T47D (cell line): ENCODE measurements at regions not wholly inside any gene's neighbourhood (a gene's known extent, or its start where the extent isn't known, plus 50 kb on each side); places are given as distances from the start of the nearest gene placed in this dataset.

Source experiments
- DNase-seq, 2 experiments: peaks; one replicate each; pipeline versions ENCODE4 v3.0.0 to v3.0.0-alpha.2; 2011 to 2012; ENCODE audit warnings: low read depth in 1 of 2, low spot score in 1 of 2
- JUND ChIP-seq: IDR thresholded peaks from 2 replicates; pipeline ENCODE4 v1.6.1; 2012; ENCODE audit warnings: low read depth
- in situ Hi-C: cut with HindIII; loops from 2 replicates; pipeline ENCODE4 v1.10.0; 2016; ENCODE audit warnings: low sequenced_read_pairs, low pct_unique_long_range_greater_than_20kb

DNA sequence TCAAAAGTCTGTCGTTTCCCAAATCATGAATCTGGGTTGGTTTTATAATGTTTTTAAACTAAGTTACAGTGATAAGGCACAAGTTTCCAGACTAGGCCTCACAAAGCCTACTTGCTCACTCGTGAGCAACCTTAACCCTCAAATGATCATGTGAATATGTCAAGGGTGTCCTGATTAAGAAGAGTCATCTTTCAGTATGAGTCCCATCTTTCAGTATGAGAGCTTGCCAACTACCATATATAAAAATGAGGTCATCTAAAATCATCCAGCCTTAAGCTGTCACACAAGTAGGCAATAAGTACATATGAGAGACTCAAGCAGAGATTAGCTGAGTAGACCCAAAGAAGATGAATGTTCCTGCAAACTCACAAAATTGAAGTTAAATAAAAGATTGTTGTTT is 668.4 kb upstream of the FAM174A start:
- in situ Hi-C loops: no loop called here
- DNase-seq: no peak
- TF ChIP-seq JUND: no peak

GRCh38 chr5:99865159-99865558 is 670.0 kb upstream of the FAM174A start:
- no peak for TF ChIP-seq JUND
- in situ Hi-C loops: no loop called here
- no peak for DNase-seq

DNA sequence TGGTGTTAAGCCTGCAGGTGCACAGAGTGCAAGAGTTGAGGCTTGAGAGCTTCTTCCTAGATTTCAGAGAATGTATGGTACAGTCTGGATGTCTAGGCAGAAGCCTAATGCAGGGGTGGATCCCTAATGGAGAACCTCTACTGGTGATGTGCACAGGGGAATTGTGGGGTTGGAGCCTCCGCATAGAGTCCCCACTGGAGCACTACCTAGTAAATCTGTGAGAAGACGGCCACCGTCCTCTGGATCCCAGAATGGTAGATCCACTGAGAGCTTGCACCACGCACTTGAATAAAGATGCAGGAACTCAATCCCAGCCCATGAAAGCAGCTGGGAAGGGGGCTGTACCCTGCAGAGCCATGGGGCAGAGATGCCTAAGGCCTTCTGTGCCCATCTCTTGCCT is 699.4 kb upstream of the FAM174A start:
- TF ChIP-seq JUND: no peak
- in situ Hi-C loops: no loop called here

GRCh38 chr5:99827136-99827535 is 708.0 kb upstream of the FAM174A start:
- in situ Hi-C loops: no loop called here
- DNase-seq: no peak
- no peak for TF ChIP-seq JUND

More for the DNA sequence above, 699.4 kb upstream of the FAM174A start:
- DNase-seq: no peak

GRCh38 chr5:99817796-99818195 is 717.4 kb upstream of the FAM174A start:
- no peak for DNase-seq
- TF ChIP-seq JUND: no peak
- in situ Hi-C loops: no loop called here

GRCh38 chr5:99814321-99815063 is 720.7 kb upstream of the FAM174A start:
- DNase-seq: no peak

DNA sequence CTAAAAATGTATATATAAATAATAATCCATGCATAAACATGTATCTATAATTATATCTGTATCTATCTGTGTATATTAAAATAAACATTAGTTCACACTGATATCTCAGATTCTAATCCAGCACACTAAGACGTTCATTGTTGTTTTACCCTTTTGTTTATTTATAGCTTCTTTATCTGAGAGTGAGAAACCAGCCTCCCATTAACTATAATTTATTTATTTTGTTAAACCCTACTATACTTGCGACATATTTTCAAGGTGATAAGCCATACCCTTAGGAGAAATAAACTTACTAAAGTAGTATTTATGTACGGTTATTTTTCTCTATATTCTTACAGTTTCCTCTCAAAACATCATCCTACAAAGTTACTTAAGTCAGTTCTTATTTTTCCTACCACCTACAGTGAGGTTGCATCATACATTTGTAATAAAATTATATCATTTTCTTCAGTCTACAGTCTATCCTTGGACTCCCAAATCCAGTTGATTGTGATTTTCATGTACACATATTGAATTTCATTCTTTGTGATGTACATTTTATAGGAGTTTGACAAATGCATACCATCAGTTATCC is 726.4 kb upstream of the FAM174A start:
- no peak for DNase-seq
- no peak for TF ChIP-seq JUND
- in situ Hi-C loops: no loop called here

More at GRCh38 chr5:99814321-99815063, 720.7 kb upstream of the FAM174A start:
- TF ChIP-seq JUND: no peak
- in situ Hi-C loops: no loop called here

DNA sequence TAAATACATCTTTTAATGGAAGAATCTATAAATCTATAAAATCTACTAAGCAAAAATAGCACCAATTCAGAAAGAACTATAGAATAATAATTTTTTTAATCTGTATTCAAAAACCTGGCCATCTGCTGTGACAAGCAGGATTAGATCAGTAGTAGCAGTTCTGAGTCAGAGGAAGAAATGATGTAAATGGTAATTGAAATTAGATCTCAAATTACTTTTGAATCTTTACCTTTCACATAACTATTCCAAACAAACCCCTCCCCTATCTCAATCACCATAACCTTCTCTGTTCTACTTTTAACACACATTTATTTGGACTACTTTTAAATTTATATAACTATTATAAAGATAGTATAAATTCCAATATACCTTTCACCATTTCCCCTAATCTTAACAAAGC is 727.8 kb upstream of the FAM174A start:
- no peak for DNase-seq
- in situ Hi-C loops: no loop called here
- TF ChIP-seq JUND: no peak

DNA sequence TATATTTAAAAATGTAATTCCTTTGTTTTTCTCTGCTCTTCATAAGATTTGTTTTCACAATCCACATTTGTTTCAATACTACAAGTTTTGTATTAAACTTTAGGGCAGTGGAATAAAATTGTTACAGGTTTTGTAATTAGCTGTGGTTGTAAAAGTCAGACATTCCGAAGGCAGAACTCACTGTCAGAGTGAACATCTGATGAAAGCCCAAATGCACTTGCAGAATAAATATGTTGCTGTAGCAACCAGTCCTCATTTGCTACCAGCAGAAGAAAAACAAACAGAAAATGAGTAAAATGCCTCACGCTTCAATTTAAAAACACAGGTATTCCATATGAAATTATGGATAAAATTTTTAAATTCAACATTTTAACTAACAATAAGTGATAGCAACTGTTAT is 740.1 kb upstream of the FAM174A start:
- TF ChIP-seq JUND: no peak
- in situ Hi-C loops: no loop called here
- DNase-seq: peak in 1 of 2 experiments; percentile 5

DNA sequence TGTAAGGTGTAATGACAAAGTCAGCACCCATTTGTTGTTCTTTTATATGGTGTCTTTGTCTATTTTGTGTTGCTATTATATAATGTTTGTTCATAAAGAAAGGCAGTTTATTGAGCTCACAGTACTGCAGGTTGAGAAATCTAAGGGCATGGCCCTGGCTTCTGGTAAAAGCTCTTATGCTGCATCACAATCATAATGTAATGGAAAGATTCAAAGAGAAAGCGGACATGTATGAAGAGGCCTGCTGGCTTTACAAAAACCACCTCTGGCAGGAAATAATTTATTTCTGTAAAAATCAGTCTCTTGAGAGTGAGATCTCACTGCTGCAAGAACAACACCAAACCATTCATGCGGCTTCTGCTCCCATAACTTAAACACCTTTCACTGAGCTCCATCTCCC is 746.7 kb upstream of the FAM174A start:
- in situ Hi-C loops: no loop called here
- no peak for DNase-seq
- no peak for TF ChIP-seq JUND

GRCh38 chr5:99775189-99775588 is 760.0 kb upstream of the FAM174A start:
- no peak for TF ChIP-seq JUND
- in situ Hi-C loops: no loop called here
- no peak for DNase-seq

DNA sequence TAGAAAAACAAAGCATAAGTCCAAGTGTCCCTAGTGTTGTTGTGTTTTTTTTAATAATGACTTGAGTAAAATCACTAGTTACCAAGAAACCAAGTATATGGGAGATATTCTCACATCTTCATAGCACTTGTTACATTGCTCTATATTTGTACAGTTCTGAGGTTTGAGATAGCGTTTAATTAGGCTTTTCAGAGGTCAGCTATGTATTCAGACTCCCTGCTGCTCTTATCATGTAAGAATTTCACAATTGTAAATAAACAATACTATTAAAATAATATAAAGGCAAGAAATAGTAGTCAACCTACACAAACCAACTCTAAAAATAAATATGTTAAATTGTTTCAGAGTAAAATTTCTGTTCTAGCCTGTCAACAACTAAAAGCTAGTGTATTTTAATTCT is 761.9 kb upstream of the FAM174A start:
- in situ Hi-C loops: no loop called here
- no peak for TF ChIP-seq JUND
- DNase-seq: no peak

- DNase-seq: no peak
- in situ Hi-C loops: no loop called here
- TF ChIP-seq JUND: no peak
These were observed 763.9 kb upstream of the FAM174A start for GRCh38 chr5:99771296-99771695.

DNA sequence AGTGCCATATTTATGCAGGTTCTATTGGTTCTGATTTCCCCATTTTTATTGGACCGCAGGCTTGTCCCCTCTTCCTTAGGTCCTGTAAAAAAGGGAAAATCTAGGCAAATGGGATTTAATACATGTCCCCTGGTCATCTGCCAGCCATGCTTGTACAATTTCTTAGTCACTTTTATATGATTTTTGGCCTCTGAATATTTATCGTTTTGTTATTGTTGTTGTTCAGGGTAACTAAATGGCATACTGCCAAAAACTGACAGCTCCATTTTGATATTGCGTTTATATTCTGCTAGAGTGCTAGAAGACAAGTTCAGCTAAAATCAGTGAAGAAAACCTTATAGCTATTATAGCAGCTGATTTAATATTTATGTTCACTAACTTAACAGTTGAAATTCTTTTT is 770.2 kb upstream of the FAM174A start:
- no peak for DNase-seq
- TF ChIP-seq JUND: no peak
- in situ Hi-C loops: no loop called here
